K562 (cell line): ENCODE measurements at regions not wholly inside any gene's neighbourhood (a gene's known extent, or its start where the extent isn't known, plus 50 kb on each side); places are given as distances from the start of the nearest gene placed in this dataset.

ENCODE experiments used
- ATAC-seq: fragments of 200-7000 bp; cut with Tn5 transposase; 3 replicates; pipeline ENCODE4 v1.9.1; 2020; ENCODE audit warnings: moderate library complexity
- BruUV-seq: library from RNA; stranded (reverse); fragments of 400-500 nt; replicated peaks from 2 replicates; lab custom pipeline; 2021; lab: Mats Ljungman, UMichigan
- CTCF ChIA-PET: fragments of 300-600 bp; formaldehyde crosslinking; extraction: SDS; loops from one replicate; lab custom pipeline; 2021; ENCODE audit warnings: low intra/inter-chr PET ratio; lab: Yijun Ruan, JAX
- POLR2A ChIA-PET: fragments of 300-600, 350-650 bp; sonication (Branson Sonifier 250); formaldehyde crosslinking; extraction: SDS; loops from one replicate; lab custom pipeline; 2021; ENCODE audit warnings: antibody characterized with exemption, inconsistent platforms; lab: Yijun Ruan, JAX
- DNase-seq, 4 experiments: peaks; one replicate each; pipeline versions ENCODE4 v3.0.0 to v3.0.0-alpha.2; 2011 to 2018; ENCODE audit warnings: low spot score in 3 of 4, mixed read lengths in 3 of 4; ENCODE audit errors: extremely low read depth in 1 of 4
- FAIRE-seq: peaks from 2 replicates; lab custom pipeline; 2011; peaks lifted over from hg19 to GRCh38; lab: Jason Lieb, UNC
- H2AFZ ChIP-seq: 2 replicates; pipeline ENCODE4 v1.6.0; 2011; ENCODE audit warnings: low read depth, low read length, control low read depth, inconsistent platforms
- H3K27ac ChIP-seq: fragments of 200-600 bp; 3 replicates; pipeline ENCODE4 v1.8.0; 2011; ENCODE audit warnings: low read depth, mild to moderate bottlenecking, control low read depth, inconsistent platforms, low read length, moderate library complexity, mixed read lengths; ENCODE audit errors: extremely low read depth
- H3K27me3 ChIP-seq, 2 experiments: fragments of 300-600 bp in 1 of 2; 2 replicates in 1 of 2; 3 replicates in 1 of 2; pipeline versions ENCODE4 v1.6.0 to v1.8.0; 2011; ENCODE audit warnings: inconsistent platforms in 2 of 2, low read length in 2 of 2, mild to moderate bottlenecking in 1 of 2, mixed read lengths in 1 of 2, moderate library complexity in 1 of 2; ENCODE audit not compliant: control insufficient read depth in 2 of 2, insufficient read depth in 2 of 2
- H3K36me3 ChIP-seq: fragments of 300-600 bp; 3 replicates; pipeline ENCODE4 v1.8.0; 2011; ENCODE audit warnings: mild to moderate bottlenecking, low read length, inconsistent platforms; ENCODE audit not compliant: control insufficient read depth, insufficient read depth
- H3K4me1 ChIP-seq, 2 experiments: fragments of 200-600 bp in 1 of 2; replicated peaks in 1 of 2; 2 replicates in 1 of 2; 3 replicates in 1 of 2; pipeline versions ENCODE4 v1.5.1 to v1.8.0; 2011; ENCODE audit warnings: inconsistent platforms in 2 of 2, low read length in 2 of 2, mild to moderate bottlenecking in 1 of 2, mixed read lengths in 1 of 2, moderate library complexity in 1 of 2; ENCODE audit not compliant: control insufficient read depth in 2 of 2, insufficient read depth in 2 of 2
- H3K4me2 ChIP-seq: 2 replicates; pipeline ENCODE4 v1.6.1; 2011; ENCODE audit warnings: low read length, control low read depth, inconsistent platforms, mixed read lengths; ENCODE audit not compliant: insufficient read depth
- H3K4me3 ChIP-seq: fragments of 200-600 bp; sonication (generic), shearing (Covaris generic); 2 replicates; pipeline ENCODE4 v1.5.1; 2016; ENCODE audit warnings: control low read depth, inconsistent platforms
- H3K79me2 ChIP-seq: fragments of 200-600 bp; 3 replicates; pipeline ENCODE4 v1.8.0; 2011; ENCODE audit warnings: low read length, inconsistent platforms; ENCODE audit not compliant: control insufficient read depth, insufficient read depth
- H3K9ac ChIP-seq, 2 experiments: 2 replicates each; pipeline versions ENCODE4 v1.6.0 to v1.6.1; 2011; ENCODE audit warnings: low read depth in 2 of 2, low read length in 2 of 2, control low read depth in 1 of 2, inconsistent platforms in 1 of 2, mild to moderate bottlenecking in 1 of 2, mixed read lengths in 1 of 2; ENCODE audit not compliant: insufficient read depth in 1 of 2
- H3K9me1 ChIP-seq: one replicate; pipeline ENCODE4 v1.6.0; 2011; ENCODE audit warnings: inconsistent platforms, mild to moderate bottlenecking, low read length, moderate library complexity; ENCODE audit not compliant: control insufficient read depth, insufficient read depth
- H3K9me3 ChIP-seq: replicated peaks from 2 replicates; pipeline ENCODE4 v1.5.1; 2011; ENCODE audit warnings: low read depth, low read length, inconsistent platforms; ENCODE audit not compliant: control insufficient read depth, insufficient read depth
- H4K20me1 ChIP-seq: replicated peaks from 2 replicates; pipeline ENCODE4 v1.6.1; 2011; ENCODE audit warnings: low read length, inconsistent platforms, mixed read lengths; ENCODE audit not compliant: control insufficient read depth, insufficient read depth
- ARNT ChIP-seq, 2 experiments: fragments of 450-650 bp; IDR thresholded peaks; 2 replicates each; pipeline ENCODE4 v1.6.1; 2016; ENCODE audit warnings: mild to moderate bottlenecking in 1 of 2
- CBX5 ChIP-seq: IDR thresholded peaks from 2 replicates; pipeline ENCODE4 v1.6.1; 2014; ENCODE audit warnings: low read depth, borderline replicate concordance
- CREBBP ChIP-seq: IDR thresholded peaks from one replicate; pipeline ENCODE4 v1.6.1; 2012; ENCODE audit warnings: low read depth, mild to moderate bottlenecking, control low read depth, inconsistent platforms, low read length
- CXXC5 ChIP-seq: fragments of 250-450 bp; sonication (Bioruptor Pico); IDR thresholded peaks from 2 replicates; pipeline ENCODE4 v1.8.0; 2022; ENCODE audit warnings: inconsistent platforms, mild to moderate bottlenecking, moderate library complexity
- HNRNPH1 ChIP-seq: fragments of 200-400 bp; formaldehyde crosslinking; optimal IDR thresholded peaks from 2 replicates; pipeline ENCODE3; 2017; ENCODE audit warnings: low read depth, mild to moderate bottlenecking, low read length, moderate library complexity
- NCOR1 ChIP-seq: fragments of 450-650 bp; IDR thresholded peaks from 2 replicates; pipeline ENCODE4 v1.6.1; 2016; ENCODE audit warnings: mild to moderate bottlenecking, moderate library complexity
- RCOR1 ChIP-seq, 2 experiments: IDR thresholded peaks; 2 replicates each; pipeline ENCODE4 v1.6.1; 2012; ENCODE audit warnings: low read depth in 2 of 2, low read length in 2 of 2, borderline replicate concordance in 1 of 2, improper control_type of control experiment in 1 of 2
- SMAD3 ChIP-seq: fragments of 450-650 bp; formaldehyde crosslinking; conservative IDR thresholded peaks from 2 replicates; pipeline ENCODE4 v1.4.0; 2020; ENCODE audit warnings: mild to moderate bottlenecking
- SMAD4 ChIP-seq: fragments of 250-450 bp; sonication (Bioruptor Pico); conservative IDR thresholded peaks from 2 replicates; pipeline ENCODE4 v1.8.0; 2021; ENCODE audit warnings: inconsistent platforms, mild to moderate bottlenecking, moderate library complexity
- TARDBP ChIP-seq: fragments of 450-650 bp; IDR thresholded peaks from 2 replicates; pipeline ENCODE4 v1.6.1; 2016
- TCF3 ChIP-seq: sonication (generic); formaldehyde crosslinking; IDR thresholded peaks from 2 replicates; pipeline ENCODE4 v1.4.0; 2020; ENCODE audit warnings: mild to moderate bottlenecking, missing genetic modification reagents
- ZNF143 ChIP-seq: sonication (generic); formaldehyde crosslinking; IDR thresholded peaks from 2 replicates; pipeline ENCODE4 v1.9.0; 2022; ENCODE audit warnings: mild to moderate bottlenecking, missing genetic modification reagents
- ZNF324 ChIP-seq: fragments of 250-450 bp; sonication (Bioruptor Pico); IDR thresholded peaks from 2 replicates; pipeline ENCODE4 v1.4.0; 2020; ENCODE audit warnings: mild to moderate bottlenecking
- ZNF695 ChIP-seq: fragments of 450-650 bp; formaldehyde crosslinking; IDR thresholded peaks from 2 replicates; pipeline ENCODE4 v1.4.0; 2020; ENCODE audit warnings: mild to moderate bottlenecking, moderate library complexity
- WGBS: fragments of 100-300 bp; shearing (Covaris generic); methylation state at CpG from one replicate; pipeline ENCODE4 v1.1.6; 2016; ENCODE audit warnings: low coverage, mixed read lengths; ENCODE audit not compliant: insufficient coverage; ENCODE audit errors: missing lambda C conversion rate; 5-methylcytosine and 5-hydroxymethylcytosine counted together
- in situ Hi-C: fragments of 300-500 bp; cut with MboI; formaldehyde crosslinking; loops from 4 replicates; pipeline ENCODE4 v1.15.0; 2018; ENCODE audit warnings: inconsistent platforms, mixed read lengths
- intact Hi-C: fragments of 100-400 bp; cut with micrococcal nuclease; formaldehyde crosslinking; loops from 2 replicates; pipeline ENCODE4 v1.14.2; 2022
- TF ChIP-seq, protein P1 (sequence below): fragments of 450-650 bp; formaldehyde crosslinking; IDR thresholded peaks from 2 replicates; pipeline ENCODE4 v1.4.0; 2022; ENCODE audit warnings: missing genetic modification characterization

GRCh38 chr10:93190372-93190771 is 116.7 kb downstream of the CYP26A1 start:
- no TSS peak for BruUV-seq
- ChIA-PET POLR2A (interaction anchor here (0.9 kb wide), 1 partner anchor 18 kb away, joined by 3 read pairs; no protein-coding TSS in a partner anchor), CTCF (no interaction called here)
- H3K79me2 ChIP-seq, result no peaks in the 10 kb centered on the region
- H3K9me3 ChIP-seq, result no peaks in the 10 kb centered on the region
- H3K4me2 ChIP-seq, result no peak overlapping the region
- DNase-seq (no peak), FAIRE-seq (no peak), ATAC-seq (no peak)
- intact Hi-C loops, result no loop called here
- in situ Hi-C loops, result no loop called here
- TF ChIP-seq TARDBP (no peak), CXXC5 (no peak), SMAD3 (CRISPR knock-in tag) (no peak), HNRNPH1 (no peak), ZNF695 (CRISPR knock-in tag) (no peak), ZNF324 (no peak), RCOR1 (IDR thresholded peaks at IDR 0.05; ENCODE audit: borderline replicate concordance in 1 of 2, low read depth in 2 of 2, low read length in 2 of 2) (no peak), ARNT (IDR thresholded peaks at IDR 0.05) (no peak), CREBBP (no peak), ZNF143 (no peak), CBX5 (no peak), TCF3 (CRISPR knock-in tag) (no peak), NCOR1 (no peak), SMAD4 (CRISPR knock-in tag) (no peak)
- TF ChIP-seq, protein P1, sequence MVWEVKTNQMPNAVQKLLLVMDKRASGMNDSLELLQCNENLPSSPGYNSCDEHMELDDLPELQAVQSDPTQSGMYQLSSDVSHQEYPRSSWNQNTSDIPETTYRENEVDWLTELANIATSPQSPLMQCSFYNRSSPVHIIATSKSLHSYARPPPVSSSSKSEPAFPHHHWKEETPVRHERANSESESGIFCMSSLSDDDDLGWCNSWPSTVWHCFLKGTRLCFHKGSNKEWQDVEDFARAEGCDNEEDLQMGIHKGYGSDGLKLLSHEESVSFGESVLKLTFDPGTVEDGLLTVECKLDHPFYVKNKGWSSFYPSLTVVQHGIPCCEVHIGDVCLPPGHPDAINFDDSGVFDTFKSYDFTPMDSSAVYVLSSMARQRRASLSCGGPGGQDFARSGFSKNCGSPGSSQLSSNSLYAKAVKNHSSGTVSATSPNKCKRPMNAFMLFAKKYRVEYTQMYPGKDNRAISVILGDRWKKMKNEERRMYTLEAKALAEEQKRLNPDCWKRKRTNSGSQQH (CRISPR knock-in tag), result no peak
- no peak overlapping the region for H3K4me3 ChIP-seq
- WGBS, result 0% methylated on average over 2 of the region's 3 CpGs
- H3K9me1 ChIP-seq, result no peaks in the 10 kb centered on the region
- H3K27ac ChIP-seq, result no peak overlapping the region
- H3K4me1 ChIP-seq, result no peaks in the 10 kb centered on the region; a peak in 1 of 5 replicates
- H3K9ac ChIP-seq, result no peak overlapping the region
- no peaks in the 10 kb centered on the region for H3K36me3 ChIP-seq
- H2AFZ ChIP-seq, result no peak overlapping the region
- H3K27me3 ChIP-seq, result no peaks in the 10 kb centered on the region
- no peaks in the 10 kb centered on the region for H4K20me1 ChIP-seq
